AG20443 (cell line): ENCODE measurements at regions not wholly inside any gene's neighbourhood (a gene's known extent, or its start where the extent isn't known, plus 50 kb on each side); places are given as distances from the start of the nearest gene placed in this dataset.
"Not testable (repeated sequence)": the region's sequence is repeated elsewhere in the genome, so short reads cannot be mapped to it uniquely, and the experiment has no call there.

ENCODE experiments used
- DNase-seq: peaks from one replicate; pipeline ENCODE4 v3.0.0; 2012; ENCODE audit warnings: low spot score, mixed read lengths

GRCh38 chr3:182139627-182140357 is 428.1 kb downstream of the SOX2 start:
- DNase-seq, result no peak

DNA sequence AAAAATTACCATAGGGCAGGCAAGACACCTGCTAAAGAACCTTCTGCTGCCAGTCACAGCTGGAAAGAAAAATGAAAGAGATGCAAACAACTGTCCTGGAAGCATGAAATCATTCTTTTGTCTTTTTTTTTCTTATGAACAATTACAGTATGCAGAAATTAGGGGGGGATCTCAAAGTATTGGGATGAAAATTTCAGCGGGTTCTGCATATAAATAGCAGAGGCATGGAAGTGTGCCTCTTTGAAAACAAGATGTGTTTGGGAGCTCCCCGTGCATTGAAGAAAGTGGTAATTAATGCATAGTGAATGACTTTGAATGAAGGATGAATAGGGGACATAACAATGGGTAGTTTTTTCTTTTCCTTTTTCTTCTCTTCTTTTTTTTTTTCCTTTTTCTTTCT is 431.2 kb downstream of the SOX2 start:
- no peak for DNase-seq

GRCh38 chr3:182143903-182144302 is 432.2 kb downstream of the SOX2 start:
- no peak for DNase-seq

- no peak for DNase-seq
Measured at GRCh38 chr3:182148360-182148759, 436.6 kb downstream of the SOX2 start.

DNA sequence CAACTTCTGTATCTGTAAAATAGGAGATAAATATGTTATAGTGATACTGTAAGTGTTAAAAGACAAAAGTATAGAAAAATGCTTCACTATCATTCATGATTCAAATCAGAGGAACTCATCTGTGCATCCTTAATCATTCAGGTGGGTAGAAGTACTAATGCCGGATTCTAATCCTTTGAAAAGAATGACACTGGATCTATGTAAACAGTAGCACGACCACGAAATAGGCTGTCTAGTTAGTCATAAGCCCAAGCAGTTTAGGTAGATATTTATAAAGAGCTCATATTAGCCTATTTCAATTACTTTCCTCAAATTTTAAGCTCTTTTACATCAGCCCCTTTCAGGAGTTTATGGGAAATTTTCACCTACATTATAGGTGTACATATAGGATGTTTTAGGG is 437.9 kb downstream of the SOX2 start:
- no peak for DNase-seq

GRCh38 chr3:182156326-182156725 is 444.6 kb downstream of the SOX2 start:
- DNase-seq, result not testable (repeated sequence)

DNA sequence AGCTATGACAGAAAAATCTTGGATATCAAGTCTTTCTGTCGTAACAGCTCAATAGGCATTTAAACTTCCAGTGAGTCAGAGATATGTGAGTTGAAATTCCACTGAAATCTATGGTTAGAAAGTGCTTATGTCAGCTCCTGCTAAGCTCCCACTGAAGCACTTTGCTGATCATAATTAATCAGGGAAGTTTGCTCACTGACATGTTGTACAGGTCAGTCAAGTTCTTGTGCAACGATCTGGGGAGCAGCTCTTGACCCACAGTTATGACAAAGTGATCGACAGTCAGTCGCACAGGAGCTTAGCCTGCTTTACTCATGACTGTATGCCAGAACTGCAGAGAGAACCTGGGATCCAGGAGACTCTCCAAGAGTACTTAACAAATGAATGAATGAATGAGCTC is 453.5 kb downstream of the SOX2 start:
- no peak for DNase-seq

GRCh38 chr3:182172534-182172933 is 460.8 kb downstream of the SOX2 start:
- no peak for DNase-seq

DNA sequence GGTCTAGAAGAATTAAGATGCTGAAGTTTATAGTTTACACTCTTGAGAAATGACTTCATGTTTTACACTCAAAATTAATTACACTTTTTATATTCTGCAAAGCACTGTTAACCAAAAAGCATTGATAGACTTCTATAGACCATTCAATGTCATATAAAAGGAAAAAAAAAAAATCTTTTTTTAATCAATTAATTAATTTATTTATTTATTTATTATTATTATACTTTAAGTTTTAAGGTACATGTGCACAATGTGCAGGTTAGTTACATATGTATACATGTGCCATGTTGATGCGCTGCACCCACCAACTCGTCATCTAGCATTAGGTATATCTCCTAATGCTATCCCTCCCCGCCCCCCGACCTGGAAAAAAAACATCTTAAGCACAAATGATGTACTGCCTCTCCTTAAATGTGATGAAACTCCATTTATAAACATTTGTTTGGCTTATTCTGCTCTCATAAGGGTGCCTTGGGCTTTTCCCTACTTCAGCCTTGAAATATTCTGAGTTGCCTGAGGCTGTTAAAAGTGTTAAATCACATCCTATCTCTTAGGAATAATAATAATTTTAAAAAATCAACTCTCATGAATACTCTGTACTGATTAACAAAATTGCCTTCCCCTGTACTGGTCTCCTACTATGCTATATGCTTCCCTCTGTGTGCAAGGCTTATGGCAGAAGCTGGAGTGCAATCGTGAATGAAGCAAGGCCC is 466.9 kb downstream of the SOX2 start:
- DNase-seq, result no peak

DNA sequence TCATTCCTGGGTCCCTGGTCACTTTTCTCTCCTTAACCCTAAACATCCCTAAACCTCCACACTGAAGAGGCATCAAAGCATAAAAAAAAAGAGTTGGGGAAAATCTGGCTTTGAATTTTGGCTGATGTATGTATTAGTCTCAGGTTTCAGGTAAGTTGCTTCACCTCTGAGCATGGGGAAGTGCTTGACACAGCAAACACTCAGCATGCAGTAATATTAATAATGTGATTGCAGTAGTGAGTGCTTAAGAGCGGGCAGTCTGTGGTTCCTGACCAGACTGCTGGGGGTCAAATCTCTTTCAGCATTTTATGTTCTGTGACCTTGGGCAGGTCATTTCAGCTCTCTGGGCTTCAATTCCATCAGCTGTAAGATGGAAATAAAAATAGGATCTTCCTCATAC is 467.9 kb downstream of the SOX2 start:
- DNase-seq, result no peak

GRCh38 chr3:182180654-182181385 is 469.1 kb downstream of the SOX2 start:
- no peak for DNase-seq

DNA sequence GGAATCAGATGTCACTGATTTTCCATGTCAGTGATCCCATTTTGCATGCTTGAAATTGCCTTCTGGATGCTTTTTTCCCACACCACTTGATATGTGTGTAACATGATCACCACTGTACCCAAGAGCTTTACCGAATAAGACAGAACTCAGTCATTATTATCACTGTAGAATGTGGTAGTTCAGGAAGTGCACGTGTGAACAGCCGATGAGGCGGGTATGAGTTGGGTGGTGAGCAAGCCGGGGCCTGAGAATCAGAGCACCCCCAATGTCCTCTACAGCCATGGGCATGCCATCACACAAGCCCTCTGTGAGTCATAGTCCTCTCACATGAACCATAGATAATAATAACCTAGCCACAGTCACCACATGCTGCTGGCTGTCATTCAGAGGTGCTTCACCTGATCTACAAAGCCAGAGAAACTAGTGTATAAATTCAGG is 470.8 kb downstream of the SOX2 start:
- no peak for DNase-seq

DNA sequence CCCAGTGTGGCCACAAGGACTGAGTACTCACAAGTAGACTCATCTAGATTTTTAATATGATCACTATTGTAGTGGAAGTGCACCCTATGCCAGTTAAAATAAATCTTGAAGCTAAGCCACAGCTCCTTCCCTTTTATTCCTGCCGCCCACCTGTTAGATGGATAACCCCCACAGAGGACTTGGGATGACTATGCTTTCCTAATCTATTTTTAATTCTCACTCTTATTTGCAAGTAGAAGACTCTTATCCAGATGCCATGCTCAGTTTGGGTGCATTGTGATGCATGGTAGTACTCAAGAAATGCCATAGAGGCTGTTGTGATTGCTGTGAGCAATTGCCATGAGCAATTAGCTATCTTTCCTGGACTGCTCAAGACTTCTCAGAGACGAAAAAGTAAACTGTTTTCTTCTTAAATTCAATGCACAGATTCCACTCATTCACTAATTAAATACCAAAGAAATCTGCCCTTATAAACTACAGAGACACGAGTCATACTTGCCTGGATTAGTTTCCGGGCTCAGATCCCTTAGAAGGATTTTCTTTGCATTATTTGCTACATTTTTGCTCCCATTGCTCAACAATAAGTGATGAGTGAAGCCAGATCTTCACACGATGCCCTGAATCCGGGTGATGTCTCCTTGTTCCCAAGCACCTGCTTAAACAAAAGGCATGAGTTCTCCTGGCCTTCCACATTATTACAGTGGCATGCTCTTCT is 472.1 kb downstream of the SOX2 start:
- DNase-seq, result no peak

- no peak for DNase-seq
Measured at GRCh38 chr3:182185313-182185712, 473.6 kb downstream of the SOX2 start.

DNA sequence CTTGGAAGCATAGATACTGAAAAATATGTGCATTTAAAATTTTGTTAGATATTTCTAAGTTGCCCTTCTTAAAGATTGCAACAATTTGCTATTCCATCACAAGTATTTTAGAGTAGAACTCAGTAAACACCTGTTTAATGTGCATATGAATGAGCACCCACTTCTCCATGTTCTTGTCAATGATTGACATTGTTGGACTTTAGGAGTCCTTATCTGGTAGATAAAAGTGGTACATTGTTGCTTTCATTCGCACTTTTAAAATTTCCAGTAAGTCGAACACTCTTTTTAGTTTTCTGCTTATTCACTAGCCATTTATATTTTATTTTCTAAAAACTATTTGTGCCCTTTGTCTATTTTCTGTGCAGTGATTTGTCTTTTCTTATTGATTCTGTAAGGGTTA is 478.3 kb downstream of the SOX2 start:
- DNase-seq, result no peak

DNA sequence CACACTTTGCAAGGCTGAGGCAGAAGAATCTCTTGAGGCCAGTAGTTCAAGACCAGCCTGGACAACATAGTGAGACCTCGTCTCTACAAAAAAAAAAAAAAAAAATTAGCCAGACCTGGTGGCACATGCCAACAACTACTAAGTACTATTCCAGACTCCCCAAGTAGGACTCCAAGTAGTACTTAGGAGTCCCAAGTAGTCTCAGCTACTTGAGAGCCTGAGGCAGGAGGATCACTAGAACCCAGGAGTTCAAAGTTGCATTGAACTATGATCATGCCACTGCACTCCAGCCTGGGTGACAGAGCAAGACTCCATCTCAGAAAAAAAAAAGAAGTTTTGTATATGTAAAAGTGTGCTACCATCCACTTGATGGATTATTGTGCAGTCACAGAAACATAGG is 486.6 kb downstream of the SOX2 start:
- DNase-seq, result no peak

GRCh38 chr3:182201456-182202168 is 489.9 kb downstream of the SOX2 start:
- DNase-seq, result no peak

DNA sequence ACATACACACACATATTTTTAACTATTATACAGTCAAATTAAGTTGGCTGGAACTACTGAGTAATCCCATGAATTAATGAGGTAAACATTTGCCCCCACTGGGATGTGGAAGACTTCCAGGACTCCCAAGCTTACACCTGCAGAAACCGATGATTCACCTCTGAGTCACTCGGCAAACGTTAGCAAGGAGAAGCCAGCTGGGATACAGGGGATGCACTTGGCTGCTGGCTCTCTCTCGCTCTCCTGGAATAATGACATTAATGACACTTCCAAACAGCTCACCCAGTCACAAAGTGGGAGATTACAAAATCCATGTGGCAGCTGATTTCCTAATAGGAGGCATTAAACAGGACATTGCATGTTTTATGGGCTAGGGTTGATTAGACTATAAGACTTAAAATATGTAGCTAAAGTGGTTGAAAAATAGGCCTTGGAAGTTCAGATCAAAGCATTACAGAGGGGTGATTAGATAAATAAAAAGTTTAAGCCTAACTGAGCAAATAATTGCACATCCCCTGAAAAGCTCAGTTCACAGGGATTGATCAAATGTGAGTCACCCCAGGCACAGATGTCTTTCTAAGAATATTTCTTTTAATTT is 500.9 kb downstream of the SOX2 start:
- DNase-seq, result no peak

- DNase-seq, result no peak
Measured at GRCh38 chr3:182214416-182214815, 502.7 kb downstream of the SOX2 start.

DNA sequence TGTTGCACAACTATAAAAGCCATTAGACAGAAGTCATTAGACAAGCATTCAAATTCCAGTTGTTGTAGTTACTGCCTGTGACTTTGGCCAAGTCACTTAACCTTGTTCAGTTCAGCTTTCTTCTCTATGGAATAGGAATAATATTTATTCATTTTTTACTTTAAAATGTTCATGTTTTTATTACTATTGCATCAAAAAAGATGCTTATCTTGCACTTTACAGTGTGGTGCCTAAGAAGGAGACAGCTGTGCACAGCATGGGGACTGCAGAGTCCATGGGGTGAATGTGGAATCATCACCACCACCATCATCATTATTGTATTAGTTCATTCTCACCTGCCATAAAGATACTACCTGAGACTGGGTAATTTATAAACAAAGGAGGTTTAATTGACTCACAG is 504.2 kb downstream of the SOX2 start:
- DNase-seq, result no peak

DNA sequence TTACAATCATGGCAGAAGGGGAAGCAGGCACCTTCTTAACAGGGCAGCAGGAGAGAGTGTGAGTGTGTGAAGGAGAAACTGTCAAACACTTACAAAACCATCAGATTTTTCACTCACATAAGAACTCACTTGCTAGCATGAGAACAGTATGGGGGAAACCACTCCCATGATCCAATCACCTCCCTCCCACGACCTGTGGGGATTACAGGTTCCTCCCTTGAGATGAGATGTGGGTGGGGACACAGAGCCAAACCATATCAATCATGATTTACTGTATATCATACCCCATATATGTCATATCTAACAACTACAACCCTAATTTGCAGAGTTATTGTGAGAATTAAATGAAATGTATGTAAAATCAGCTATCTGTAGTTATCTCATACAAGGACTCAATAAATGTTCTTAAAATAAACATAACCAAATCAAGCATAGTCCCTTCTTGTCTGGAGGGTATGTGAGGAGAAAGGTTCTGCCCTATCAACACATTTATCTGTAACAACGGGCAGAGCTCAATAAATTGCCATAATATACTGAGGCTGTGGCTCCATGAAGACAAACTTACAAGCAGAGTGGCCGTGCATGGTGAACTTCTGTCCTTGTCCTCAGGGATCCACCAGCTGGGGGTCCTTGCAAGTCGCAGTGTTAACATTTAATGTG is 504.7 kb downstream of the SOX2 start:
- no peak for DNase-seq
